PFSK-1 (cell line): ENCODE measurements at regions not wholly inside any gene's neighbourhood (a gene's known extent, or its start where the extent isn't known, plus 50 kb on each side); places are given as distances from the start of the nearest gene placed in this dataset.

Experiments
- FOXP2 ChIP-seq: optimal IDR thresholded peaks from 2 replicates; pipeline ENCODE3; 2011; ENCODE audit warnings: borderline replicate concordance, control low read depth, inconsistent platforms; ENCODE audit not compliant: insufficient read depth; ENCODE audit errors: extremely low read length, extremely low read depth
- POLR2AphosphoS5 ChIP-seq: IDR thresholded peaks from 2 replicates; pipeline ENCODE4 v1.6.1; 2012; ENCODE audit warnings: low read depth, mild to moderate bottlenecking, control low read depth, low read length, moderate library complexity
- REST ChIP-seq, 2 experiments: IDR thresholded peaks; 2 replicates each; pipeline versions ENCODE4 v1.6.1 to v1.8.0; 2011 to 2012; ENCODE audit warnings: low read depth in 2 of 2, low read length in 2 of 2, control low read depth in 1 of 2, inconsistent platforms in 1 of 2, mild to moderate bottlenecking in 1 of 2, moderate library complexity in 1 of 2; ENCODE audit not compliant: insufficient read depth in 1 of 2
- SIN3A ChIP-seq: IDR thresholded peaks from 2 replicates; pipeline ENCODE4 v1.6.1; 2012; ENCODE audit warnings: mild to moderate bottlenecking, low read length, moderate library complexity, borderline replicate concordance; ENCODE audit not compliant: insufficient read depth
- TAF1 ChIP-seq: IDR thresholded peaks from 2 replicates; pipeline ENCODE4 v1.6.1; 2012; ENCODE audit warnings: low read length, control low read depth, borderline replicate concordance; ENCODE audit not compliant: insufficient read depth

GRCh38 chr16:86091976-86092375, 193.0 kb downstream of the IRF8 start:
- TF ChIP-seq REST (IDR thresholded peaks at IDR 0.05; ENCODE audit: insufficient read depth in 1 of 2, low read depth in 2 of 2, low read length in 2 of 2), result no peak
- TF ChIP-seq POLR2AphosphoS5, result no peak
- no peak for TF ChIP-seq SIN3A
- no peak for TF ChIP-seq TAF1
- no peak for TF ChIP-seq FOXP2

- TF ChIP-seq REST (IDR thresholded peaks at IDR 0.05; ENCODE audit: insufficient read depth in 1 of 2, low read depth in 2 of 2, low read length in 2 of 2), result no peak
Observed at GRCh38 chr16:86092586-86093480, 193.9 kb downstream of the IRF8 start.

- TF ChIP-seq FOXP2 (no peak), REST (IDR thresholded peaks at IDR 0.05; ENCODE audit: insufficient read depth in 1 of 2, low read depth in 2 of 2, low read length in 2 of 2) (no peak), TAF1 (no peak), POLR2AphosphoS5 (no peak), SIN3A (no peak)
Observed at GRCh38 chr16:86093801-86094750, 195.1 kb downstream of the IRF8 start.

GRCh38 chr16:86095131-86095752, 196.3 kb downstream of the IRF8 start:
- no peak for TF ChIP-seq TAF1
- TF ChIP-seq SIN3A, result no peak
- TF ChIP-seq POLR2AphosphoS5, result no peak
- TF ChIP-seq FOXP2, result no peak
- TF ChIP-seq REST (IDR thresholded peaks at IDR 0.05; ENCODE audit: insufficient read depth in 1 of 2, low read depth in 2 of 2, low read length in 2 of 2), result no peak
